Smooth muscle cell (in vitro differentiated cells): ENCODE measurements at regions not wholly inside any gene's neighbourhood (a gene's known extent, or its start where the extent isn't known, plus 50 kb on each side); places are given as distances from the start of the nearest gene placed in this dataset.

ENCODE experiments used
- DNase-seq: peaks from one replicate; lab custom pipeline; 2025; ENCODE audit not compliant: unreplicated experiment; lab: John Stamatoyannopoulos, UW
- H2AFZ ChIP-seq: fragments of 200-600 bp; sonication (generic); 2 replicates; pipeline ENCODE4 v1.6.0; 2016; ENCODE audit warnings: antibody characterized with exemption, low read depth, mild to moderate bottlenecking
- H3F3A ChIP-seq: fragments of 200-600 bp; sonication (generic); 2 replicates; pipeline ENCODE4 v1.6.0; 2017; ENCODE audit warnings: antibody characterized with exemption, low read depth
- H3K27ac ChIP-seq: fragments of 200-600 bp; sonication (generic); 2 replicates; pipeline ENCODE4 v1.5.1; 2016; ENCODE audit warnings: low read depth, mild to moderate bottlenecking
- H3K27me3 ChIP-seq: fragments of 200-600 bp; sonication (generic); 2 replicates; pipeline ENCODE4 v1.6.1; 2016; ENCODE audit warnings: low read depth, mild to moderate bottlenecking
- H3K36me3 ChIP-seq: fragments of 200-600 bp; sonication (generic); 2 replicates; pipeline ENCODE4 v1.5.1; 2016; ENCODE audit warnings: low read depth
- H3K4me1 ChIP-seq: fragments of 200-600 bp; sonication (generic); 2 replicates; pipeline ENCODE4 v1.5.1; 2016; ENCODE audit warnings: low read depth
- H3K4me2 ChIP-seq: fragments of 200-600 bp; sonication (generic); 2 replicates; pipeline ENCODE4 v1.6.0; 2016; ENCODE audit warnings: mild to moderate bottlenecking
- H3K4me3 ChIP-seq: fragments of 200-600 bp; sonication (generic); 2 replicates; pipeline ENCODE4 v1.5.1; 2016; ENCODE audit warnings: mild to moderate bottlenecking
- H3K79me2 ChIP-seq: fragments of 200-600 bp; sonication (generic); 2 replicates; pipeline ENCODE4 v1.6.0; 2016; ENCODE audit warnings: low read depth, mild to moderate bottlenecking
- H3K9ac ChIP-seq: fragments of 200-600 bp; sonication (generic); 2 replicates; pipeline ENCODE4 v1.6.0; 2016; ENCODE audit warnings: low read depth
- H3K9me3 ChIP-seq: fragments of 200-600 bp; sonication (generic); replicated peaks from 2 replicates; pipeline ENCODE4 v1.5.1; 2016; ENCODE audit warnings: low read depth
- H4K20me1 ChIP-seq: fragments of 200-600 bp; sonication (generic); 2 replicates; pipeline ENCODE4 v1.6.0; 2016; ENCODE audit warnings: low read depth
- CTCF ChIP-seq: fragments of 200-600 bp; sonication (generic); IDR thresholded peaks from 2 replicates; pipeline ENCODE4 v1.5.1; 2017; ENCODE audit warnings: borderline replicate concordance, mild to moderate bottlenecking, antibody characterized with exemption; ENCODE audit not compliant: insufficient read depth, poor library complexity, severe bottlenecking
- WGBS: methylation state at CpG from one replicate; pipeline ENCODE4 v1.1.7; 2016; ENCODE audit warnings: low lambda C conversion rate; 5-methylcytosine and 5-hydroxymethylcytosine counted together

GRCh38 chr11:109902764-109903433 is 190.3 kb upstream of the ZC3H12C start:
- H2AFZ ChIP-seq = no peak overlapping the region
- DNase-seq = no peak
- no peaks in the 10 kb centered on the region for H3K27me3 ChIP-seq
- H3K4me2 ChIP-seq = no peak overlapping the region
- 71% methylated on average over 5 of the region's 5 CpGs for WGBS
- no peak overlapping the region for H3K27ac ChIP-seq
- H4K20me1 ChIP-seq = no peaks in the 10 kb centered on the region
- no peaks in the 10 kb centered on the region for H3K79me2 ChIP-seq
- no peak overlapping the region for H3K4me3 ChIP-seq
- H3F3A ChIP-seq = no peaks in the 10 kb centered on the region
- H3K9me3 ChIP-seq = no peaks in the 10 kb centered on the region
- H3K4me1 ChIP-seq = no peaks in the 10 kb centered on the region
- TF ChIP-seq CTCF = no peak
- H3K36me3 ChIP-seq = no peaks in the 10 kb centered on the region
- no peak overlapping the region for H3K9ac ChIP-seq

GRCh38 chr11:109911488-109911887 is 181.7 kb upstream of the ZC3H12C start:
- no peak for TF ChIP-seq CTCF
- no peak overlapping the region for H3K4me3 ChIP-seq
- no peaks in the 10 kb centered on the region for H4K20me1 ChIP-seq
- H3K9me3 ChIP-seq = no peaks in the 10 kb centered on the region
- H3F3A ChIP-seq = no peaks in the 10 kb centered on the region
- H3K4me2 ChIP-seq = no peak overlapping the region
- H3K9ac ChIP-seq = no peak overlapping the region
- no peak overlapping the region for H2AFZ ChIP-seq
- no peaks in the 10 kb centered on the region for H3K27me3 ChIP-seq
- no peaks in the 10 kb centered on the region for H3K79me2 ChIP-seq
- no peak for DNase-seq
- WGBS = 67% methylated on average over 2 of the region's 2 CpGs
- H3K27ac ChIP-seq = no peak overlapping the region
- no peaks in the 10 kb centered on the region for H3K4me1 ChIP-seq
- H3K36me3 ChIP-seq = no peaks in the 10 kb centered on the region

- WGBS = 72% methylated on average over 4 of the region's 4 CpGs
- no peaks in the 10 kb centered on the region for H3K36me3 ChIP-seq
- no peak for TF ChIP-seq CTCF
- no peaks in the 10 kb centered on the region for H3F3A ChIP-seq
- no peak overlapping the region for H3K9ac ChIP-seq
- H3K27me3 ChIP-seq = no peaks in the 10 kb centered on the region
- H3K4me2 ChIP-seq = no peak overlapping the region
- H3K4me3 ChIP-seq = no peak overlapping the region
- DNase-seq = no peak
- H4K20me1 ChIP-seq = no peaks in the 10 kb centered on the region
- no peak overlapping the region for H2AFZ ChIP-seq
- H3K27ac ChIP-seq = peak overlapping the region; percentile 51
- H3K9me3 ChIP-seq = no peaks in the 10 kb centered on the region
- H3K4me1 ChIP-seq = no peaks in the 10 kb centered on the region
- no peaks in the 10 kb centered on the region for H3K79me2 ChIP-seq
Observed at GRCh38 chr11:109914038-109914437, 179.2 kb upstream of the ZC3H12C start.
